Astrocyte (in vitro differentiated cells and primary cell): ENCODE measurements at regions not wholly inside any gene's neighbourhood (a gene's known extent, or its start where the extent isn't known, plus 50 kb on each side); places are given as distances from the start of the nearest gene placed in this dataset.

Experiments
- DNase-seq: peaks from one replicate; pipeline ENCODE4 v3.0.0-alpha.2; 2010; ENCODE audit warnings: low read depth
- FAIRE-seq: peaks from 2 replicates; lab custom pipeline; 2011; peaks lifted over from hg19 to GRCh38; lab: Jason Lieb, UNC
- H2AFZ ChIP-seq: 2 replicates; pipeline ENCODE4 v1.6.0; 2012; ENCODE audit warnings: low read depth, low read length, inconsistent platforms
- H3K27ac ChIP-seq: 2 replicates; pipeline ENCODE4 v1.5.1; 2011; ENCODE audit warnings: low read depth, low read length, inconsistent platforms
- H3K27me3 ChIP-seq: 2 replicates; pipeline ENCODE4 v1.6.0; 2011; ENCODE audit warnings: low read length, inconsistent platforms; ENCODE audit not compliant: insufficient read depth
- H3K36me3 ChIP-seq: 2 replicates; pipeline ENCODE4 v1.5.1; 2011; ENCODE audit warnings: low read length, inconsistent platforms; ENCODE audit not compliant: insufficient read depth
- H3K4me1 ChIP-seq: 2 replicates; pipeline ENCODE4 v1.5.1; 2011; ENCODE audit warnings: low read length, inconsistent platforms; ENCODE audit not compliant: insufficient read depth
- H3K4me2 ChIP-seq: 2 replicates; pipeline ENCODE4 v1.6.0; 2012; ENCODE audit warnings: low read length, inconsistent platforms
- H3K4me3 ChIP-seq: 2 replicates; pipeline ENCODE4 v1.5.1; 2011; ENCODE audit warnings: low read depth, mild to moderate bottlenecking, low read length, inconsistent platforms; ENCODE audit not compliant: insufficient read depth
- H3K79me2 ChIP-seq: 2 replicates; pipeline ENCODE4 v1.6.0; 2012; ENCODE audit warnings: mild to moderate bottlenecking, low read length, inconsistent platforms; ENCODE audit not compliant: insufficient read depth
- H3K9ac ChIP-seq: 2 replicates; pipeline ENCODE4 v1.6.0; 2012; ENCODE audit warnings: mild to moderate bottlenecking, low read length, inconsistent platforms
- H3K9me3 ChIP-seq: 2 replicates; pipeline ENCODE4 v1.5.1; 2012; ENCODE audit warnings: low read depth, mild to moderate bottlenecking, low read length, inconsistent platforms; ENCODE audit not compliant: insufficient read depth
- H4K20me1 ChIP-seq: 2 replicates; pipeline ENCODE4 v1.6.0; 2012; ENCODE audit warnings: low read length, inconsistent platforms; ENCODE audit not compliant: insufficient read depth
- H3K27ac Mint-ChIP-seq: one replicate; pipeline ENCODE4 v1.8.0; 2021; ENCODE audit warnings: mild to moderate bottlenecking, mixed read lengths; ENCODE audit not compliant: unreplicated experiment
- H3K27me3 Mint-ChIP-seq: one replicate; pipeline ENCODE4 v1.8.0; 2021; ENCODE audit warnings: low read depth, mixed read lengths; ENCODE audit not compliant: unreplicated experiment
- H3K36me3 Mint-ChIP-seq: one replicate; pipeline ENCODE4 v1.8.0; 2021; ENCODE audit warnings: low read depth, mixed read lengths; ENCODE audit not compliant: unreplicated experiment
- H3K4me1 Mint-ChIP-seq: one replicate; pipeline ENCODE4 v1.8.0; 2021; ENCODE audit warnings: low read depth, mixed read lengths; ENCODE audit not compliant: unreplicated experiment
- H3K4me3 Mint-ChIP-seq: one replicate; pipeline ENCODE4 v1.8.0; 2021; ENCODE audit warnings: mild to moderate bottlenecking, moderate library complexity, mixed read lengths; ENCODE audit not compliant: unreplicated experiment
- H3K9me3 Mint-ChIP-seq: one replicate; pipeline ENCODE4 v1.8.0; 2021; ENCODE audit warnings: mild to moderate bottlenecking, mixed read lengths; ENCODE audit not compliant: unreplicated experiment
- CTCF ChIP-seq: IDR thresholded peaks from 2 replicates; pipeline ENCODE4 v1.5.1; 2011; ENCODE audit warnings: low read depth, mild to moderate bottlenecking, inconsistent platforms, low read length, moderate library complexity; ENCODE audit not compliant: insufficient read depth
- EZH2 ChIP-seq: IDR thresholded peaks from 2 replicates; pipeline ENCODE4 v1.6.1; 2012; ENCODE audit warnings: mild to moderate bottlenecking, low read length, inconsistent platforms; ENCODE audit not compliant: insufficient read depth

GRCh38 chr18:78905334-78905733 lies 74.3 kb upstream of the SALL3 start:
- H3K36me3 Mint-ChIP-seq, result no peaks in the 10 kb centered on the region
- Histone ChIP-seq H4K20me1 (no peaks in the 10 kb centered on the region), H3K79me2 (no peaks in the 10 kb centered on the region), H3K4me2 (no peak overlapping the region), H3K9ac (no peak overlapping the region), H3K36me3 (no peaks in the 10 kb centered on the region), H3K4me1 (no peaks in the 10 kb centered on the region), H3K27ac (no peak overlapping the region), H3K27me3 (no peaks in the 10 kb centered on the region), H3K4me3 (no peak overlapping the region), H2AFZ (no peak overlapping the region), H3K9me3 (no peaks in the 10 kb centered on the region)
- no peak overlapping the region for H3K4me3 Mint-ChIP-seq
- TF ChIP-seq EZH2, result no peak
- peaks cover 4% of the 10 kb centered on the region for H3K27me3 Mint-ChIP-seq
- DNase-seq (no peak), FAIRE-seq (no peak)
- no peak overlapping the region for H3K27ac Mint-ChIP-seq
- no peaks in the 10 kb centered on the region for H3K4me1 Mint-ChIP-seq
- peaks cover 22% of the 10 kb centered on the region for H3K9me3 Mint-ChIP-seq

- TF ChIP-seq CTCF (no peak), EZH2 (no peak)
- Histone ChIP-seq H3K79me2 (no peaks in the 10 kb centered on the region), H3K9ac (no peak overlapping the region), H2AFZ (no peak overlapping the region), H3K27me3 (no peaks in the 10 kb centered on the region), H3K36me3 (no peaks in the 10 kb centered on the region), H3K4me1 (no peaks in the 10 kb centered on the region), H3K27ac (no peak overlapping the region), H3K9me3 (no peaks in the 10 kb centered on the region), H3K4me3 (no peak overlapping the region), H4K20me1 (no peaks in the 10 kb centered on the region), H3K4me2 (no peak overlapping the region)
- Mint-ChIP-seq H3K4me1 (no peaks in the 10 kb centered on the region), H3K4me3 (no peak overlapping the region), H3K36me3 (no peaks in the 10 kb centered on the region), H3K27ac (no peak overlapping the region), H3K9me3 (peaks cover 20% of the 10 kb centered on the region), H3K27me3 (peaks cover 4% of the 10 kb centered on the region)
- DNase-seq (no peak), FAIRE-seq (no peak)
Observed at GRCh38 chr18:78906066-78906465, 73.6 kb upstream of the SALL3 start.

- DNase-seq, result no peak
- H3K4me3 ChIP-seq, result no peak overlapping the region
Observed at GRCh38 chr18:78908462-78909260, 71.0 kb upstream of the SALL3 start.

More at GRCh38 chr18:78908462-78909260, 71.0 kb upstream of the SALL3 start:
- Mint-ChIP-seq H3K4me1 (no peaks in the 10 kb centered on the region), H3K4me3 (no peak overlapping the region), H3K36me3 (peaks cover 3% of the 10 kb centered on the region), H3K9me3 (peaks cover 23% of the 10 kb centered on the region), H3K27me3 (no peaks in the 10 kb centered on the region), H3K27ac (no peak overlapping the region)
- no peak for TF ChIP-seq EZH2
- no peak for TF ChIP-seq CTCF
- no peaks in the 10 kb centered on the region for H3K36me3 ChIP-seq
- H3K4me1 ChIP-seq, result no peaks in the 10 kb centered on the region
- no peaks in the 10 kb centered on the region for H3K9me3 ChIP-seq
- no peak overlapping the region for H3K27ac ChIP-seq
- FAIRE-seq, result no peak
- no peaks in the 10 kb centered on the region for H3K79me2 ChIP-seq
- H3K9ac ChIP-seq, result no peak overlapping the region
- H4K20me1 ChIP-seq, result no peaks in the 10 kb centered on the region
- H3K27me3 ChIP-seq, result no peaks in the 10 kb centered on the region
- no peak overlapping the region for H2AFZ ChIP-seq
- no peak overlapping the region for H3K4me2 ChIP-seq
